A549 (cell line): ENCODE measurements at regions not wholly inside any gene's neighbourhood (a gene's known extent, or its start where the extent isn't known, plus 50 kb on each side); places are given as distances from the start of the nearest gene placed in this dataset.

Source experiments
- MAX ChIP-seq: IDR thresholded peaks from 2 replicates; pipeline ENCODE4 v1.6.1; 2012
- NR3C1 ChIP-seq: fragments of >200 bp; sonication (Bioruptor Twin); formaldehyde crosslinking; IDR thresholded peaks from 3 replicates; pipeline ENCODE4 v1.6.1; 2017
- RAD21 ChIP-seq, 2 experiments: fragments of >200 bp in 1 of 2; sonication (Bioruptor Twin) in 1 of 2; formaldehyde crosslinking in 1 of 2; IDR thresholded peaks in 1 of 2; conservative IDR thresholded peaks in 1 of 2; 2 replicates in 1 of 2; 3 replicates in 1 of 2; pipeline ENCODE4 v1.6.1; 2012 to 2018; ENCODE audit warnings: inconsistent platforms in 1 of 2
- TFCP2L1 ChIP-seq: fragments of 250-450 bp; sonication (Bioruptor Pico); IDR thresholded peaks from 2 replicates; pipeline ENCODE4 v1.5.0; 2021; ENCODE audit warnings: mild to moderate bottlenecking
- ZNF302 ChIP-seq: fragments of 250-450 bp; sonication (Bioruptor Pico); IDR thresholded peaks from 2 replicates; pipeline ENCODE4 v1.9.0; 2021; ENCODE audit warnings: inconsistent platforms, mild to moderate bottlenecking, moderate library complexity
- TF ChIP-seq, protein P1 (sequence below): IDR thresholded peaks from 2 replicates; pipeline ENCODE4 v1.6.1; 2012; ENCODE audit warnings: low read depth, borderline replicate concordance

- TF ChIP-seq, protein P1, sequence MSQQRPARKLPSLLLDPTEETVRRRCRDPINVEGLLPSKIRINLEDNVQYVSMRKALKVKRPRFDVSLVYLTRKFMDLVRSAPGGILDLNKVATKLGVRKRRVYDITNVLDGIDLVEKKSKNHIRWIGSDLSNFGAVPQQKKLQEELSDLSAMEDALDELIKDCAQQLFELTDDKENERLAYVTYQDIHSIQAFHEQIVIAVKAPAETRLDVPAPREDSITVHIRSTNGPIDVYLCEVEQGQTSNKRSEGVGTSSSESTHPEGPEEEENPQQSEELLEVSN: no peak
- no peak for TF ChIP-seq NR3C1
- no peak for TF ChIP-seq ZNF302 (CRISPR knock-in tag)
- TF ChIP-seq RAD21 (conservative IDR thresholded peaks at IDR 0.05 in 1 of 2, IDR thresholded peaks at IDR 0.05 in 1 of 2): no peak
- TF ChIP-seq TFCP2L1: no peak
- no peak for TF ChIP-seq MAX
Observed at GRCh38 chr2:42954227-42954962, 162.0 kb upstream of the HAAO start.
